ENCODE measurements at regions not wholly inside any gene's neighbourhood (a gene's known extent, or its start where the extent isn't known, plus 50 kb on each side); places are given as distances from the start of the nearest gene placed in this dataset.

GRCh38 chr2:2758793-2759367 lies 427.8 kb upstream of the MYT1L start:
- TF ChIP-seq POLR2A (IDR thresholded peaks at IDR 0.05): no peak
- TF ChIP-seq CTCF (IDR thresholded peaks at IDR 0.05): no peak
